DMS53 treated with DMSO at 0.1 percent for 48 hours (cell line): ENCODE measurements at regions not wholly inside any gene's neighbourhood (a gene's known extent, or its start where the extent isn't known, plus 50 kb on each side); places are given as distances from the start of the nearest gene placed in this dataset.
"Not testable (repeated sequence)": the region's sequence is repeated elsewhere in the genome, so short reads cannot be mapped to it uniquely, and the experiment has no call there.

Experiments
- DNase-seq: peaks from one replicate; lab custom pipeline; 2025; ENCODE audit not compliant: unreplicated experiment; lab: John Stamatoyannopoulos, UW

DNA sequence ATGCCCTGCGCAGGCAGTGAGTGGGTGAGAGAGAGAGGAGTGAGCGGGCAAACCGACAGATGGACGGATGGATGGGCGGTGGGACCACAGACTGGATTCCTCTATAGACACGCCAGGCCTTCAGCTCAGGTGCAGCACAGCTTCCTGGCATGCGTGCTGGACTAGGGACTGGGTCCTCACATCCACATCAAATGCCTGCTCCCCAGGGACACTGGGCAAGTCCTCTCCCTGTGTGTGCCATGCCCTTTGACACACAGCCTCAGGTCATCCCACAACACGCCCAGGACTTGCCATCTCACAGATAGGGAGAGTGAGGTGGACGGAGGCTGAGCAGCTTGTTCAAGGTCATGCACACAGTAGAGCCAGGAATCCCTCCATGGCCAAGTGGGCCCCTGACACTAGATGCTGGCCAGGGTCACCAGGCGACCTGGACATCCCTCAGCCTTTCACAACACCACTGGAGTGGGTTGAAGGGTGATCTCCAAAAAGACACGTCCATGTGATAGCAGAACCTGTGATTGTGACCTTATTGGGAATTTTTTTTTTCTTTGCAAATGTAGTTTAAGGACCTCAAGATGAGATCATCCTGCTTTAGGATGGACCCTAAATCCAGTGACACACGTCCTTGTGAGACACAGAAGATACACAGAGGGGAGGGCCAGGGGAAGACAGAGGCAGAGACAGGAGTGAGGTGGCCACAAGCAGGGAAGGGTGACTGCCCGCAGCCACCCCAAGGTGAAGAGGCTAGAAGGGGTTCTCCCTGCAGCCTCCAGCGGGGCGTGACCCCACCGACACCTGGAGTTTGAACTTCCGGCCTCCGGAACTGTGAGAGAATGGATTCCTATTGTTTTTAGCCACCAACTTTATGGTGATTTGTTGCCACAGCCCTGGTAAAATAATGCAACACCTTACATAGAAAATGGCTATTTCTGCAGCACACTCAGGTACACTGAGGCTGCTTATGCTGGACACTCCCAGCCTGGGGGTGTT is 155.0 kb upstream of the CHST15 start:
- no peak for DNase-seq

DNA sequence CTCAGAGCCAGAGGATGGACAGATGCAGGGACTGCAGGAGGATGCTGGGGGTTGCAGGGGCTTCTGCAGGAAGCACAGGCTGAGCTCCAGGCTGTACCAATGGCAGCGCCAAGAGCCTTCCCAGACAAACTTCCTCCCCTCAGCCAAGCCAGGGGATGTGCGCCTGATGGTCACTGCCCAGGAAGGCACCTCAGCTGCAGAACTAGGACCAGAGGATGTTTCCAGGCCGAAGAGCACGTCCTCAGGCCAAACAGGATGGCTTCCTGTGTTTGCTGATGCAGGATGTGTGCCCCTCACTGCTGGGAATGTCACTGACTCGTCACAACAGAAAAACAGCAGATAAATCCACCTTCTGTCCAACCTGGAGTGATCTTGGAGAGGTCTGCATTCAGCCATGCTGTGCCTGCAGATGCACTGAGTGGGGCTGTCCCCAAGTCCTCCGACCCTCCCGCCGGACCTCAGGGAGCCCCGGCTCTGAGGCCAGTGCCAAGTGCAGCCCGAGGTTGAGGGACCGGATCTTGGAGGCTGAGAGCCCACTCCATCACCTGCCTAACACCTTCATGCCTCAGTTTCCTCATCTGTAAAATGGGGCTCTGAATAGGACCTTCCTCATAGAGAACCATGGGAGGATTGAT is 152.5 kb upstream of the CHST15 start:
- no peak for DNase-seq

DNA sequence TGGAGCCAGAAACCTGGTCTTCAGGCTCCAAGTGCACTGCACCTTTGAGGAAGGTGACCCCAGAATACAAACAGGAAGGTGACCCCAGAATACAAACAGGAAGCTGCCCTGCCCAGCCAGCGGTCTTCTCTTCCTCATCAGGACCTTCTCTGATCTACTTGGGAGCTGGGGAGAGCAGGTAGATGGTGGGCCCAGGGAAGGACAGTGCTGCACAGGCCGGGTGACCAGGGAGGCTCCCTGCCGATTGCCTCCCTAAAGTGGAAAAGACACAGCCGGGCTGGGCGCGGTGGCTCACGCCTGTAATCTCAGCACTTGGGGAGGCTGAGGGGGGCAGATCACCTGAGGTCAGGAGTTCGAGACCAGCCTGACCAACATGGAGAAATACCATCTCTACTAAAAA is 151.8 kb upstream of the CHST15 start:
- DNase-seq: no peak

DNA sequence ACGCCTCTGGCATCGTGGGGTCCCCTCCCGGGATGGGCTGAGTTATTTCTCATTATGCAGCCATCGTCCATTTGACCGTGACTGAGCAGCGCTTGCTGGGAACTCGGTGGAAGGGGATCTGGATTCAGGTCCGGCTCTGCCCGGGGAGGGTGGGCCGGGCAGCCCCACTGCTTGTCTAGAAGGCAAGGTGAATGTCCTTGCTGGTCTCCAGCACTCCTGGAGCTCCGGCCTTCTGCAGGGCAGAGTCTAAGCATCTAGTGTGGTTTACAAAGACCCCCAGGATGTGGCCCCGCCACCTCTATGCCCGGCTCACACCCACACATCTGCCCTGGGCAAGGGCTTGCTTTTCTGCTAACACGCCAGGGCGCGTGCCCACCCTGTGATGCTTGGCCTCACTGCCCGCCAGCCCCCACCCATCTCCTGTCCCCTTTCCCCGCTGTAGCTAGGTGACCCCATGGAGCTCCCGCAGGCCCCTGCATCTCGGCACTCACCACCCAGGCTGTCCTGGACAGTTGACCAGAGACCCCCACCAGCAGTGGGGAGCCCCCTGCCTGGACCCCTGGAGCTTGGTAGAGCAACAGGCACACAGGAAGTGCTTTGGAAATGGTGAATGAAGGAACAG is 151.0 kb upstream of the CHST15 start:
- DNase-seq: no peak

DNA sequence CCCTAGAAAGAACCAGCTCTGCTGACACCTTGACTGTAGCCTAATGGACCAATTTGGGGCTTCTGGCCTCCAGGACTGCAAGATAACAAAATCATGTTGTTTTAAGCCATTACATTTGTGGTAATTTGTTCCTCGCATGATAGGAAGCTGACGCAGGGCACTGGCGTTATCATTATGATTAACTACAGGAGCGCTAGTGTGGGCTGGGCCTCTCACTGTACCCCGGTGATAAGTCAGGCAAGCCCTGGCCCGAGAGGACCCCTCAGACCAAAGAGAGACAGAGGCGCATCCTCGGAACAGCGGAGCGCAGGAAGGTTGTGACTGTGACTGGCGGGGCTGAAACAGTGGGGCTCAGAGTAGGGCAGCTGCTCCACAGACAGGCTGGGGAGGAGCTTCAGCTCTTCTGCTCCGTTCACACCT is 150.3 kb upstream of the CHST15 start:
- no peak for DNase-seq

DNA sequence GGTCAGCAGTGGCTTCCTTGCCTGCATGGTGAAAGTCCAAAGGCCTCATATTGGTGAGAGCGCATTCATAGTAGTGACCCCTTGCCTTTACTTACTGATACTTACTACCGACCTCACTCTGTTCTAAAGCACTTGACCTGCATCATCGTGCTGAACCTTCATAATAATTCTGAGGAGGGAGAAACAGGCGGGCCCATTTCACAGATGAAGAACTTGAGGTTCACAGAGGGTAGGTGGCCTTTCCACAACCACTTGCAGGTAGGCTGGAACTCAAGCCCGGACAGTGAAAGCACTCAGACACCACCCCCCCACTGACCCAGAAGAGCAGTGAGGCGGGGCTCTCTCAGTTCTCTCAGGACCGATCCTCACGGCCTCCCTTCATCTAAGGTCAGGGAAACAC is 149.4 kb upstream of the CHST15 start:
- DNase-seq: no peak

DNA sequence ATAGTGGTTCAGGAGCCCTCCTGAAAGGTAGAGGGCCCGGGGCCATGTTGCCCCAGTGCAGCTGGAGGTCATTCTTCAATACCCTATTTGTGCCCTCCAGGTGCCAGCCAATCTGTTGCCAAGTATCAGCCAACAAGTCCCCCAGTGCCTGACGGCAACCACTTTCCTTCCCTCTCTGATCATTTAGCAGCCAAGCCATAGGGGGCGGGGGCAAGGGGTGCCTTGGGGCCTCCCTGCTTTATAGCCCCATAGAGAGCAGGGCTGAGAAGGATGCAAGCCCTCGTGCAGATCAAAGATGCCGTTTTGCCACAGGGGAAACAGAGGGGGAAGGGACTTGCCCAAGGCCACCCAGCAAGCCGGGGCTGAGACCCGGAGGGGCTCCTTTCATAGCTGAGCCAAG is 149.0 kb upstream of the CHST15 start:
- DNase-seq: no peak

DNA sequence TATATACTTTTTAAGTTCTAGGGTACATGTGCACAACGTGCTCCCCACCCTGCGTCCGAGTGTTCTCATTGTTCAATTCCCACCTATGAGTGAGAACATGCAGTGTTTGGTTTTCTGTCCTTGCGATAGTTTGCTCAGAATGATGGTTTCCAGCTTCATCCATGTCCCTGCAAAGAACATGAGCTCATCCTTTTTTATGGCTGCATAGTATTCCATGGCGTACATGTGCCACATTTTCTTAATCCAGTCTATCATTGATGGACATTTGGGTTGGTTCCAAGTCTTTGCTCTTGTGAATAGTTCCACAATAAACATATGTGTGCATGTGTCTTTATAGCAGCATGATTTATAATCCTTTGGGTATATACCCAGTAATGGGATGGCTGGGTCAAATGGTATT is 148.1 kb upstream of the CHST15 start:
- not testable (repeated sequence) for DNase-seq

DNA sequence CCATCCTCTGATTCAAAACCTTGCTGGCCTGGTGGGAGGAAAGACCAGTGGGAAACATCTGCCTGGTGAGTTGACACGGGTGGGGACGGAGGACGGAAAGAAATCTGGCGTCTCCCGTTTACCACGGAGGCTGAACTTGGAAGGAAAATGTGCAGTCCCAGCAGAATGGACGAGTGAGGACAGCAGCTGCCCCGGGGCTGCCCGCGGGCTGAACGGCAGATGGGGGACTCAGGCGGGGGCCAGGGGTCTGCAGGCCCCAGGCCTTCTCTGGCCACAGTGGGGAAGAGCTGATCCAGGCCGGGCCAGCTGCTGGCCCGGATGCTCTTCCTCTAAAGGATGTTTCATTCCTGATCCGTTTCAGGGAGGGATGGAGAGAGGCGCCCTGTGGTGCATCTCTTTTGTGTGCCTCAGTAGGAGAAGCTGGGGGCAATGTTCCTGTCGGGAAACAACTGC is 147.5 kb upstream of the CHST15 start:
- DNase-seq: no peak

DNA sequence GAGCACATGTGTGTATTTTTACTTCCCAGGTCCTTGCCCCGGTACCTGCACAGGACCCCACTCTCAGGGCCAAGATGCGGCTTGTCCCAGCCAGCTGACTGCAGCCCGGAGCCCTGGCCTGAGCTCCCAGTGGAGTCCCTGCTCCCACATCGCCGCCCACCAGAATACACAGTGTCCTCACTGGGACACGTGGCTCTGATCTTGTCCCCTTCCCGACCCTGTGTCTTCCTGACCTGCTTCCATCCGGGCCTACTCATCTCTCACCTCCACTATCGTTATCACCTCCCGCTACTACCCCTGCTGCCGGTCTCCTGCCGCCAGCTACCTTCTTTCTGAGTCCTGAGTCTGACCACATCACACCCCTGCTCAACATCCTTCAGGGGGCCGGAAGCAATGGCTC is 146.3 kb upstream of the CHST15 start:
- DNase-seq: no peak

DNA sequence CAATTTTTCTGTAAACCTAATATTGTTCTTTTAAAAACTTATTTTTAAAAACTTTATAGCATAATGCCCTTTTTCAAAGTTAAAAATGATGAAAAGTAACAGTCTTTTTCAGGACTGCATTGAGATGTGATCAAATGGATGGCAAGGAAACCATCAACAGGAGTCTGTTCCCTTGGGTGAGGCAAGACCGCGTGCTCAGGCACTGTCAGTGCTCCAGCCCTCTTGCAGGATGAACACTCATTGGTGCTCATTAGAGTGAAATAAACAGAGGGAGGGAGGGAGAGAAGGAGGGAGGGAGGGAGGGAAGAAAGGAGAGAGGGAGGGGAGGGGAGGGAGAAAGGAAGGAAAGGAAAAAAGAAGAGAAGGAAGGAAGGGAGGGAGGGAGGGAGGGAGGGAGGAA is 145.7 kb upstream of the CHST15 start:
- DNase-seq: no peak

DNA sequence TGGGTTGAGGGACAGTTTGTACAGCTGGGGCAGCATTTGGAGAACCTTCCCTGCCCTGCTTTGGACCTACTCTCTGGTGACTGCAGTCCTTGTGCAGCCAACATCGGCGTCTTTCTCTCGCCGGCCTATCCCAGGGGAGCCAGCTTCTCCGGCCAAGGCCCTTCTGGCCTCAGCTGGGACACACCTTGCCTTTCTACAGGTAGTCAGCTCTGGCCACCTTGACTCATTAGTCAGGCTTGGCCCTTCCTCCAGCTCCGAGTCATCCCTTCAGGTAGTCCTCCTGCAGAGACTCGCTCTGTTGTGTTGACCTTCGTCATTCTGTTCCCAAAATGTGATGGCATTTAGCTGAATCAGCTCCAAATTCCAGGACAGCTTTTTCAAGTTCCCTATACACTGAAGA is 145.0 kb upstream of the CHST15 start:
- DNase-seq: no peak

DNA sequence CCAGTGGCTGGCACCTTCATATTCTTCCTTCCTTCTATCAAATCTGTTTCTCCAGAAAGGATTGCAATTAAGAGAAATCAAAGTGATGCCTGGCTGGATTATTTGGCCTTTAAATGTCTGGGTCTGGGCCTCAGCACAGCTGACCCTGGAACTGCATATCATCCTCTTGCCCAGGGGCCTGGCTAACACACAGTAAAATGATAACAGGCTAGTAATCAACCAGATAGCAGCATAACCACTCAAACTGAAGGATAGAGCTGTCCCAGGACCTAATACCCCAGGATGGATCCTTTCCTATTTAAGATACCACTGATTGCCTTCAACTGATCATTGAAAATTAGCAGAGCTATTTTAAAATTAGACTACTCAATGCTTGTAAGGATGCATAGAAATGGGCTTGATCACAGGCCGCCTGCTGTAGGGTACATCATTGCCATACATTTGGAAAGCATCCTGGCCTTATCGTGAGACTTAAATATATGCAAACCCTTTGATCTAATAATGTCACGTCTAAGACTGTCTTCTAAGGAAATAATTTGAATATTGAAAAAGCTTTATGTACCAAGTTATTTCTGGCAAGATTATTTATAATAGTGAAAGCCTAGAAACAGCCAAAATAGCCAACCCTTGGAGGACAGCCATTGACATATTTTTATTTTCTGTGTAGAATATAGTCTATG is 144.0 kb upstream of the CHST15 start:
- no peak for DNase-seq

DNA sequence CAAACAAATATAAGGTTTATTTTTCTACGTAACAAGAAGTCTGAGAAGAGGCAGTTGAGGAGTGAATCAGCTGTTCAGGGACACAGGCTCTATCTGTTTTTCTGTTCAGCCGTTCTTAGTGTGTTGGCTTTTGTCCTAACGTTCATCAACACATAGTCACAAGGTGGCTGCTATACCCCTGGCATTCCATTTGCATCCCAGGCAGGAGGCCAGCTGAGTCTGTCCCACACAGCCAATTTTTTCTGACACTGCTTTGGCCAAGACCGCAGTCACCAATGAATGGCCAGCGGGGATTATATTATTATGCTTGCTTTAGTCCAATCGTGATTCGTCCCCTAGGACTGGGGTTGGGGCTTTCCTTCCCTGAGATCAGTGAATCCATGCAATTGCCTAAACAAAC is 143.4 kb upstream of the CHST15 start:
- DNase-seq: no peak

DNA sequence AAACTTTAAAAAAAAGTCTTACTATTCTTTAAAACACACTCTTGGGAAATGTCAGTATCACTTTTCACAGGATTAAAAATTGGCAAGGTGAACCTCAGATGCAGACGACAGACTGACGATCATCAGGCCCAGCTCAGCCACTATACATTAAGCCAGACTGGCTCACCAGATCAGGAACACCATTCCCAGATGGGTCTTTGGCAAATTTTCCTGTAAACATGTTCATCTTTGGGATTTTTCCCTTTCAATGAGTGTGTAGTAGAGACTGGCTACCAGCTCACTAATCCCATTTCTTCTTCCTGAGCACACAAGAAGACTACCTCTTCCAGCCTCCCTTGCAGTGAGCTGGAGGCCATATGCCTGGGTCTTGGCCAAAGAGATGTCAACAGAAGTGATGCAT is 142.7 kb upstream of the CHST15 start:
- DNase-seq: no peak

DNA sequence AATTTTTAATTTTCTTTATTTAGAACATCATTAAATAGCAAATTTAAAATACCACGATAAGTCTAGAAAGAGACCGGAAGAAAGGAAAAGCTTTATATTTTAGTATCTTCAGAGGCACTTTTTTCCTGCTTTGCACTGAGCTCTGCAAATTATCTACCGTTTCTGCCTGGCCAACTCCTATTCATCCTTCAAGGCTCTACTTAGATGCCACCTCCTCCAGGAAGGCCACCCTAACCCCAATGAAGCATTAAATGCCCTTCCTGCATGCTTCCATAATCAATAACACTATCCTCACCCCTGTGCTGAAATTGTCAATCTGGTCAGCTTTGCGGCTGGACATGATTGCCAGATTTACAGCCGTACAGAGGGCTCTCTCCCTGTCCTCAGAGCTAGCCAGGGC is 141.8 kb upstream of the CHST15 start:
- no peak for DNase-seq

DNA sequence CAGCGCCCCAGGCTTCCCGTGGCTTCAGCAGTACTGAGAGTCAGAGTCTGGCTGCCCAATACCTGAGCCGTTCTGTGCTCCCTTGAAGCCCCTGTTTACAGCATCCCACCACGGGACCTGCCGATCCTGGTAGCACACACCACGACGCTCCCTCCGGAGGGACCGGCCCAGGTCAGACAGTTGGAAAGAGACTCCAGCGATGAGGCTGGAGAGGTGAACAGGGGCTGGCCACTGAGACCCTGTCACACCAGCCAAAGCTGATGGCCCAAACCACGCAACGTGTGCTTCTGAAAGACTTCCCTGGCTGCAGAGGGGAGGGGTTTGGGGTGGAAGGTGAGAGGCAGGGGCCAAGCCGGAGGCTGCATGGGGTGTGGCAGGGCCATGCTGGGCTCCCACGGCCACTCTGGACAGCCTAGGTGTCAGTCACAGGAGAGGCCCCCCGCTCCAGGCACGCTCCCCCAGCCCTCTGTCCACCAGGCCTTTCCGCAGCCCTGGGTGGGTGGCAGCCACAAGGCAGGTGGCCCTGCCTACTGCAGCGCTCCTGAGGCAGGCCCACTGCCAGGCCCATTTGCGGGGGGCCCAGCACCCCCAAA is 140.2 kb upstream of the CHST15 start:
- DNase-seq: no peak

DNA sequence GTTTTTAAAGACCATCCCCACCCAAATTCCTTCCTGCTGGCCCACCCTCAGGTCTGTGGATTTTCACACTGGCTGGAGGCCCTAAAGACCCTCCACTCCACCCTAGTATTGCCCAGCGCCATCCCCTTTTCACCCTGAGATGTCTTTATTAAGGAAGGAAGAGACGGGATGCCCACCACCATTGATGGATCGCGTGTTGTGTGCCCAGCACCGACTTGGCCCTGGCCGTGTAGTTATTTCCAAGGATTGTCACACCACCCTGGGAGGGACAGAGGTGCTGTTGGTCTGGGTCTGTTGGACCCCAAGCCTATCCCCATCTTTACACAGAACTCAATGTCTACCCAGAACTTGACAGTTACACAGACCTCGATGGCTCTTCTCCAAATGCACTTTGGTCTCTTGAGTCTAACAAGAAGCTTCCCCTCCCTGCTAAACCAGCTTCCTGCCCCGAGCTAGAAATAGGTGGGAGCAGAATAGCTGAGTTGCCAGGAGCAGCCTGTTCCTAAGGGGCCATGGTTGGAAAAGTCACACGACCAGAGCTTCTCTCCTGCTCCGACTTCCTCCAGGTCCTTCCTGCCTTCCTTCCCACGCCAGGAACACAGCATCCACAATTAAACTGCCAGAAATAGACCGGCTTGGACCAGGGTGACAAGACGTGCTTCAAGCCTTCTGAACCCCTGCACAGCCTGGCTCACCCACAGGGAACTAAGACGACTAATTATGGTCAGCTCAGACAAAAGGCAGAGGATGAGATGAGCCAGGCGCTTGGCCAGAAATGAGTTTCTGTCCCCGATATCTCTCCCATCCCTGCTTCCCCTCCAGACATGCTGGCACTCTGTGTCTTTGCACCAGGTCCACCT is 139.5 kb upstream of the CHST15 start:
- no peak for DNase-seq

DNA sequence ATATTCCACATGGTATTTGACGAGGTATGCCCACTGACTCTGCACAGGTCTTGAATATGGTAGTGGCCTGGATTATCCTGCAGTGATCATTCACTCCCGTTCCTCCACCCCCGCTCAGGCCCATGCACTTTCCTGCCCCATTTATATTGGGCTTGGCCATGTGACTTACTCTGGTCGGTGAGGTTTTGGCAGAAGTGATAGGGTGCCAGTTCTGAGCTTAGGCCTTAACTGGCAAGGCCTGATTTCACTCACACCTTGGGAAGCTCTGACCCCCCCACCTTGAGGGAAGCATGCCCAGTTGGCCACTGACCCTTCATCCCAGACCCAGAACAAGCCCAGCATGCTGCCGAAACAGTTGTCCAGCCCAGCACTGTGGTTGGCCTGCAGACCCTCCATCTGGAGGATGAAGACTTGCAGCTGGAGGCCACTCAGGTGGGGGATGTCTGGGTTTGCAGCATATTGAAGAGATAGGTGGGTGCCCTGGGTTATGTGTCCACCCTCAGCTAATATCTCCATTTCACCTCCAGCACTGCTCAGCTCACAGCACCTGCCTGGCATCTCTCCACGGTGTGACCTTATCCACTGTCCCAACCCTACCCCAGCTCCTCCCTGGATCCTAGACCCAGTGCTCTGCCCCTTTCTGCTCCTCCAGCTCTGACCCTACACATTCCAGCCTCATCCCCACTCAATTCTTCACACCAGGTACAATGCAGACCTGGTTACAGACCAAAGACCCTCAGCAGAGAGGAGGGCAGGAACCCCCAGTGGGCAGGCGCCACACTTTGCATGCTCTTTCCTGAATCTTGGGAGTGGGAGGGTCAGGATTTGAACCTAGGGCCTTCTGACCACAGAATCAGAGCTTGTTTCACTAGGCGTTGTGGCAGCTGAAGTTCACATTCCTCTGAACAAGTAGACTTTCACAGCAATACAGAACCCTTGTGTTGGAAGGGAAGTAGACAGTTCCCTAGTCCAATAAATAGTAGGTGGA is 138.1 kb upstream of the CHST15 start:
- no peak for DNase-seq
